Gastrocnemius medialis (tissue), 4 donors: ENCODE measurements at regions not wholly inside any gene's neighbourhood (a gene's known extent, or its start where the extent isn't known, plus 50 kb on each side); places are given as distances from the start of the nearest gene placed in this dataset.

Experiments used
- CTCF ChIP-seq, 5 experiments: fragments of 450-650 bp in 3 of 5; fragments of 200-600 bp in 2 of 5; sonication (generic) in 2 of 5; IDR thresholded peaks in 4 of 5; conservative IDR thresholded peaks in 1 of 5; 1 replicate in 4 of 5; 2 replicates in 1 of 5; pipeline ENCODE4 v1.5.1; 2016 to 2019; ENCODE audit warnings: antibody characterized with exemption in 5 of 5, mild to moderate bottlenecking in 3 of 5, moderate library complexity in 3 of 5
- POLR2A ChIP-seq, 2 donors: fragments of 450-650 bp; IDR thresholded peaks; one replicate each; pipeline ENCODE4 v1.6.1; 2017; ENCODE audit warnings: antibody characterized with exemption in 2 of 2, mild to moderate bottlenecking in 2 of 2, moderate library complexity in 2 of 2

GRCh38 chr7:33762911-33763306, 142.4 kb upstream of the BMPER start:
- TF ChIP-seq CTCF (IDR thresholded peaks at IDR 0.05 in 4 of 5, conservative IDR thresholded peaks at IDR 0.05 in 1 of 5) (no peak), POLR2A (IDR thresholded peaks at IDR 0.05) (no peak)
